ENCODE measurements at regions not wholly inside any gene's neighbourhood (a gene's known extent, or its start where the extent isn't known, plus 50 kb on each side); places are given as distances from the start of the nearest gene placed in this dataset.

- TF ChIP-seq CTCF (IDR thresholded peaks at IDR 0.05): no peak
- no peak for TF ChIP-seq POLR2A (IDR thresholded peaks at IDR 0.05)
- TF ChIP-seq POLR2AphosphoS5 (IDR thresholded peaks at IDR 0.05): no peak
Measured at GRCh38 chr10:22111260-22111659, 106.6 kb downstream of the EBLN1 start.
